GM03348 (cell line): ENCODE measurements at regions not wholly inside any gene's neighbourhood (a gene's known extent, or its start where the extent isn't known, plus 50 kb on each side); places are given as distances from the start of the nearest gene placed in this dataset.
A peak's percentile ranks its signal among the peaks of the same experiment; 100 is the strongest.
"Not testable (repeated sequence)": the region's sequence is repeated elsewhere in the genome, so short reads cannot be mapped to it uniquely, and the experiment has no call there.

Experiments used
- DNase-seq: peaks from one replicate; pipeline ENCODE4 v3.0.0; 2012; ENCODE audit warnings: low spot score

- no peak for DNase-seq
Measured at GRCh38 chr2:217366266-217366895, 506.5 kb upstream of the TNP1 start.

- no peak for DNase-seq
Measured at GRCh38 chr2:217365656-217366055, 505.8 kb upstream of the TNP1 start.

- DNase-seq: no peak
Measured at GRCh38 chr2:217364224-217364623, 504.4 kb upstream of the TNP1 start.

GRCh38 chr2:217363470-217363869 is 503.6 kb upstream of the TNP1 start:
- DNase-seq: no peak

- no peak for DNase-seq
Measured at GRCh38 chr2:217362710-217363109, 502.8 kb upstream of the TNP1 start.

- DNase-seq: no peak
Measured at GRCh38 chr2:217362286-217362685, 502.4 kb upstream of the TNP1 start.

GRCh38 chr2:217361483-217361880 is 501.6 kb upstream of the TNP1 start:
- peak; percentile 40 for DNase-seq

GRCh38 chr2:217360781-217361482 is 501.1 kb upstream of the TNP1 start:
- DNase-seq: peak; percentile 88

GRCh38 chr2:217360111-217360510 is 500.2 kb upstream of the TNP1 start:
- DNase-seq: no peak

- no peak for DNase-seq
Measured at GRCh38 chr2:217357886-217358620, 498.2 kb upstream of the TNP1 start.

GRCh38 chr2:217356781-217357180 is 496.9 kb upstream of the TNP1 start:
- DNase-seq: peak; percentile 63

GRCh38 chr2:217356142-217356541 is 496.3 kb upstream of the TNP1 start:
- no peak for DNase-seq

- DNase-seq: no peak
Measured at GRCh38 chr2:217353591-217353990, 493.7 kb upstream of the TNP1 start.

- no peak for DNase-seq
Measured at GRCh38 chr2:217351378-217351777, 491.5 kb upstream of the TNP1 start.

- no peak for DNase-seq
Measured at GRCh38 chr2:217349251-217349650, 489.4 kb upstream of the TNP1 start.

GRCh38 chr2:217347630-217348029 is 487.8 kb upstream of the TNP1 start:
- not testable (repeated sequence) for DNase-seq

- DNase-seq: not testable (repeated sequence)
Measured at GRCh38 chr2:217346043-217346442, 486.2 kb upstream of the TNP1 start.

GRCh38 chr2:217340899-217341298 is 481.0 kb upstream of the TNP1 start:
- no peak for DNase-seq

GRCh38 chr2:217340176-217340575 is 480.3 kb upstream of the TNP1 start:
- DNase-seq: no peak

GRCh38 chr2:217339753-217340152 is 479.9 kb upstream of the TNP1 start:
- DNase-seq: no peak

GRCh38 chr2:217338306-217338916 is 478.5 kb upstream of the TNP1 start:
- DNase-seq: peak; percentile 81

- DNase-seq: no peak
Measured at GRCh38 chr2:217337771-217338170, 477.9 kb upstream of the TNP1 start.

- DNase-seq: no peak
Measured at GRCh38 chr2:217336694-217337093, 476.8 kb upstream of the TNP1 start.
